HCT116 (cell line): ENCODE measurements at regions not wholly inside any gene's neighbourhood (a gene's known extent, or its start where the extent isn't known, plus 50 kb on each side); places are given as distances from the start of the nearest gene placed in this dataset.

Source experiments
- ATAC-seq: fragments of 200-7000 bp; cut with Tn5 transposase; 2 replicates; pipeline ENCODE4 v1.9.1; 2020; ENCODE audit warnings: mild to moderate bottlenecking, moderate library complexity
- BruUV-seq: library from RNA; stranded (reverse); fragments of 400-500 nt; replicated peaks from 2 replicates; lab custom pipeline; 2021; lab: Mats Ljungman, UMichigan
- CTCF ChIA-PET: fragments of 300-600 bp; sonication (Branson Sonifier 250); formaldehyde crosslinking; loops from one replicate; lab custom pipeline; 2021; ENCODE audit warnings: antibody characterized with exemption; lab: Charles Lee
- POLR2A ChIA-PET: fragments of 300-600, 350-600 bp; sonication (Branson Sonifier 250); formaldehyde crosslinking; loops from one replicate; lab custom pipeline; 2021; ENCODE audit warnings: antibody characterized with exemption; lab: Charles Lee
- RAD21 ChIA-PET, 2 experiments: fragments of 300-600 bp; sonication (Branson Sonifier 250); formaldehyde crosslinking; loops; one replicate each; lab custom pipeline; 2023; ENCODE audit warnings: low total read pairs in 2 of 2; ENCODE audit not compliant: uncharacterized antibody in 2 of 2, unreplicated experiment in 2 of 2, low non-redundant PET in 1 of 2; lab: Charles Lee
- DNase-seq: peaks from one replicate; pipeline ENCODE4 v3.0.0-alpha.2; 2010; ENCODE audit warnings: low read depth, low spot score
- H2AFZ ChIP-seq: fragments of 200-600 bp; shearing (Covaris generic), sonication (generic); 2 replicates; pipeline ENCODE4 v1.6.1; 2017; ENCODE audit warnings: low read depth, mixed run types, mixed read lengths, antibody characterized with exemption, low read length; ENCODE audit not compliant: poor library complexity, severe bottlenecking
- H3K27ac ChIP-seq: 2 replicates; pipeline ENCODE4 v1.5.1; 2012; ENCODE audit warnings: low read depth, low read length
- H3K27me3 ChIP-seq: fragments of 200-600 bp; sonication (generic); 2 replicates; pipeline ENCODE4 v1.6.1; 2016; ENCODE audit warnings: mixed run types, low read length, mixed read lengths; ENCODE audit not compliant: insufficient read depth
- H3K36me3 ChIP-seq, 2 experiments: fragments of 200-500 bp in 1 of 2; fragments of 200-600 bp in 1 of 2; sonication (Bioruptor generic) in 1 of 2; sonication (generic) in 1 of 2; 2 replicates each; pipeline versions ENCODE4 v1.5.1 to v1.6.1; 2014 to 2016; ENCODE audit warnings: low read length in 2 of 2, inconsistent platforms in 1 of 2, mixed read lengths in 1 of 2, mixed run types in 1 of 2; ENCODE audit not compliant: insufficient read depth in 2 of 2, control insufficient read depth in 1 of 2
- H3K4me1 ChIP-seq, 2 experiments: fragments of 200-600 bp in 1 of 2; sonication (generic) in 1 of 2; 2 replicates each; pipeline versions ENCODE4 v1.5.1 to v1.6.1; 2012 to 2017; ENCODE audit warnings: low read length in 2 of 2, inconsistent platforms in 1 of 2, mild to moderate bottlenecking in 1 of 2, mixed read lengths in 1 of 2, mixed run types in 1 of 2, moderate library complexity in 1 of 2; ENCODE audit not compliant: insufficient read depth in 2 of 2, control insufficient read depth in 1 of 2
- H3K4me2 ChIP-seq: fragments of 200-600 bp; sonication (generic); 2 replicates; pipeline ENCODE4 v1.6.1; 2017; ENCODE audit warnings: mixed run types, low read length, mixed read lengths
- H3K4me3 ChIP-seq, 2 experiments: fragments of 200-600 bp in 1 of 2; sonication (generic) in 1 of 2; replicated peaks in 1 of 2; 2 replicates each; pipeline ENCODE4 v1.5.1; 2011 to 2016; ENCODE audit warnings: low read length in 2 of 2, control low read depth in 1 of 2, low read depth in 1 of 2, mild to moderate bottlenecking in 1 of 2, mixed read lengths in 1 of 2, mixed run types in 1 of 2
- H3K79me2 ChIP-seq: fragments of 200-600 bp; sonication (generic); 2 replicates; pipeline ENCODE4 v1.6.1; 2017; ENCODE audit warnings: mild to moderate bottlenecking, mixed run types, low read length, moderate library complexity, mixed read lengths; ENCODE audit not compliant: insufficient read depth
- H3K9ac ChIP-seq: fragments of 200-600 bp; sonication (generic); 2 replicates; pipeline ENCODE4 v1.6.1; 2016; ENCODE audit warnings: low read length, mixed read lengths
- H3K9me2 ChIP-seq: fragments of 200-600 bp; sonication (generic), shearing (Covaris generic); 2 replicates; pipeline ENCODE4 v1.6.1; 2017; ENCODE audit warnings: mixed run types, mild to moderate bottlenecking, moderate library complexity; ENCODE audit not compliant: insufficient read depth
- H3K9me3 ChIP-seq, 2 experiments: fragments of 200-500 bp in 1 of 2; fragments of 200-600 bp in 1 of 2; sonication (Bioruptor generic) in 1 of 2; sonication (generic) in 1 of 2; 2 replicates each; pipeline ENCODE4 v1.6.1; 2014 to 2017; ENCODE audit warnings: low read length in 2 of 2, mixed read lengths in 2 of 2, inconsistent platforms in 1 of 2, low read depth in 1 of 2, mild to moderate bottlenecking in 1 of 2, mixed run types in 1 of 2, moderate library complexity in 1 of 2; ENCODE audit not compliant: control insufficient read depth in 1 of 2, insufficient read depth in 1 of 2
- H4K20me1 ChIP-seq: fragments of 200-600 bp; sonication (generic), shearing (Covaris generic); 2 replicates; pipeline ENCODE4 v1.6.1; 2017; ENCODE audit warnings: mixed run types, mild to moderate bottlenecking, moderate library complexity; ENCODE audit not compliant: insufficient read depth
- ATF3 ChIP-seq: IDR thresholded peaks from 2 replicates; pipeline ENCODE4 v1.6.1; 2012
- CEBPB ChIP-seq: IDR thresholded peaks from 2 replicates; pipeline ENCODE4 v1.6.1; 2012; ENCODE audit warnings: low read depth
- EGR1 ChIP-seq: IDR thresholded peaks from 2 replicates; pipeline ENCODE4 v1.6.1; 2012; ENCODE audit warnings: low read depth
- ELF1 ChIP-seq: IDR thresholded peaks from 2 replicates; pipeline ENCODE4 v1.6.1; 2012; ENCODE audit warnings: low read depth, borderline replicate concordance
- EZH2 ChIP-seq: fragments of 200-600 bp; sonication (generic); IDR thresholded peaks from 2 replicates; pipeline ENCODE4 v1.6.1; 2017; ENCODE audit warnings: antibody characterized with exemption, mixed run types
- EZH2phosphoT487 ChIP-seq: fragments of 200-600 bp; IDR thresholded peaks from 2 replicates; pipeline ENCODE4 v1.6.1; 2018; ENCODE audit warnings: antibody characterized with exemption, borderline replicate concordance
- JUND ChIP-seq: IDR thresholded peaks from 2 replicates; pipeline ENCODE4 v1.6.1; 2012
- POLR2AphosphoS5 ChIP-seq: IDR thresholded peaks from 2 replicates; pipeline ENCODE4 v1.6.1; 2011; ENCODE audit warnings: mild to moderate bottlenecking, low read depth, low read length, moderate library complexity
- RAD21 ChIP-seq: IDR thresholded peaks from 2 replicates; pipeline ENCODE4 v1.6.1; 2012; ENCODE audit warnings: low read depth, mild to moderate bottlenecking
- REST ChIP-seq: IDR thresholded peaks from 2 replicates; pipeline ENCODE4 v1.6.1; 2012; ENCODE audit warnings: low read depth
- SIN3A ChIP-seq: IDR thresholded peaks from 2 replicates; pipeline ENCODE4 v1.6.1; 2012; ENCODE audit warnings: low read depth
- SRF ChIP-seq: IDR thresholded peaks from 2 replicates; pipeline ENCODE4 v1.6.1; 2012; ENCODE audit warnings: low read depth
- TCF7L2 ChIP-seq: IDR thresholded peaks from 2 replicates; pipeline ENCODE4 v1.7.0; 2011; ENCODE audit warnings: borderline replicate concordance, inconsistent platforms; ENCODE audit not compliant: insufficient read depth, insufficient read length; ENCODE audit errors: extremely low read depth
- YY1 ChIP-seq: IDR thresholded peaks from 2 replicates; pipeline ENCODE4 v1.6.1; 2011; ENCODE audit warnings: low read length, low read depth, moderate library complexity, mild to moderate bottlenecking; ENCODE audit not compliant: insufficient replicate concordance; ENCODE audit errors: extremely low read depth
- ZFX ChIP-seq: fragments of 450-650 bp; IDR thresholded peaks from 2 replicates; pipeline ENCODE4 v1.6.1; 2017
- ZNF274 ChIP-seq: fragments of 200-500 bp; sonication (Bioruptor generic); IDR thresholded peaks from 2 replicates; pipeline ENCODE4 v1.6.1; 2014; ENCODE audit warnings: mild to moderate bottlenecking, low read depth, low read length, inconsistent platforms
- intact Hi-C: fragments of 100-400 bp; cut with micrococcal nuclease; formaldehyde crosslinking; loops from 2 replicates; pipeline ENCODE4 v1.10.0; 2022
- TF ChIP-seq, protein P1 (sequence below), 3 experiments: fragments of 200-600 bp in 1 of 3; sonication (generic) in 1 of 3; IDR thresholded peaks in 2 of 3; conservative IDR thresholded peaks in 1 of 3; 2 replicates each; pipeline ENCODE4 v1.5.1; 2012 to 2017; ENCODE audit warnings: low read depth in 2 of 3, low read length in 2 of 3, antibody characterized with exemption in 1 of 3, borderline replicate concordance in 1 of 3, control low read depth in 1 of 3, mild to moderate bottlenecking in 1 of 3, mixed read lengths in 1 of 3, mixed run types in 1 of 3, moderate library complexity in 1 of 3; ENCODE audit not compliant: insufficient read depth in 1 of 3
- TF ChIP-seq, protein P2 (sequence below): IDR thresholded peaks from 2 replicates; pipeline ENCODE4 v1.6.1; 2012
- TF ChIP-seq, protein P3 (sequence below): IDR thresholded peaks from 2 replicates; pipeline ENCODE4 v1.6.1; 2011; ENCODE audit warnings: mild to moderate bottlenecking, low read length, moderate library complexity; ENCODE audit not compliant: insufficient replicate concordance; ENCODE audit errors: extremely low read depth

DNA sequence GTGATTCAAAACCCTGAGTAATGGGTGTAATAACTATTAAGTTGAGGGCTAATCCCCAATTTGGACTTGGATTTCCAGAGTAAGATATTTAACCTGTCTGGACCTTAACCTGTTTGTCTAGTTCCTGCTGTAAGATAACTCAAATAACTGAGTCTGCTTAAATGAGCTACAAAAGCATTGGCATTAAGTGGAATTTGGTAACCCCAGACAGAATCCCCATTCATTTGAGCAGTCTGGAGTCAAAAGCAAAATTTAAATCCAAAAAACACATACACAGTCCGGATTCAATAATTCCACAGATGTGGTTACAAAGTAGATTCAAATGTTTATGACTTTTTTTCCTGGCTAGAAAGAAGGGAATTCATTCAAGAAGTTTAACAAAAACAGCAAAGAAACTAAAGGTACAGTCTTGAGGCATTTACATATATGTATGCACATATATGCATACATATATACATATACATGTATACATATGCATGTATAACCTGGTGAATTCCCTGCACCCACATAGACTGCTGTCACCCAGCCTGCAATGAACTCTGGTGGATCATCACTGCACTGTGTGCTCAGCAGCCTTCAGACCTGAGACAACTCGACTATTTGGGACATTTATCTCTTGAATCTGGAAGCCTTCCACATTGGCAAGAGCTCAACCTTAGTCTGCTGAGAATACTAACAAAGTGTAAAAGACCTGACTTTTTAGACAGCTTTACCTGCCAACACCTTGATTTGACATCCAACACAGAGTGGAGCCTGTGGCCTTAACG is 205.4 kb downstream of the LURAP1L start:
- BruUV-seq = no TSS peak
- RAD21 ChIA-PET = no interaction called here
- Histone ChIP-seq H2AFZ (no peak overlapping the region), H3K36me3 (no peaks in the 10 kb centered on the region), H3K27ac (no peak overlapping the region), H3K27me3 (no peaks in the 10 kb centered on the region), H3K9ac (no peak overlapping the region), H3K4me3 (no peak overlapping the region), H4K20me1 (no peaks in the 10 kb centered on the region), H3K9me3 (no peaks in the 10 kb centered on the region), H3K4me2 (no peak overlapping the region), H3K79me2 (no peaks in the 10 kb centered on the region), H3K4me1 (no peaks in the 10 kb centered on the region), H3K9me2 (no peaks in the 10 kb centered on the region)
- TF ChIP-seq ZFX (no peak), EZH2 (no peak), EGR1 (no peak), ELF1 (no peak), ATF3 (no peak), REST (no peak), SIN3A (no peak), EZH2phosphoT487 (no peak), TCF7L2 (no peak), SRF (no peak), YY1 (no peak), RAD21 (no peak), POLR2AphosphoS5 (no peak), CEBPB (no peak), ZNF274 (no peak), JUND (no peak)
- TF ChIP-seq, protein P1, sequence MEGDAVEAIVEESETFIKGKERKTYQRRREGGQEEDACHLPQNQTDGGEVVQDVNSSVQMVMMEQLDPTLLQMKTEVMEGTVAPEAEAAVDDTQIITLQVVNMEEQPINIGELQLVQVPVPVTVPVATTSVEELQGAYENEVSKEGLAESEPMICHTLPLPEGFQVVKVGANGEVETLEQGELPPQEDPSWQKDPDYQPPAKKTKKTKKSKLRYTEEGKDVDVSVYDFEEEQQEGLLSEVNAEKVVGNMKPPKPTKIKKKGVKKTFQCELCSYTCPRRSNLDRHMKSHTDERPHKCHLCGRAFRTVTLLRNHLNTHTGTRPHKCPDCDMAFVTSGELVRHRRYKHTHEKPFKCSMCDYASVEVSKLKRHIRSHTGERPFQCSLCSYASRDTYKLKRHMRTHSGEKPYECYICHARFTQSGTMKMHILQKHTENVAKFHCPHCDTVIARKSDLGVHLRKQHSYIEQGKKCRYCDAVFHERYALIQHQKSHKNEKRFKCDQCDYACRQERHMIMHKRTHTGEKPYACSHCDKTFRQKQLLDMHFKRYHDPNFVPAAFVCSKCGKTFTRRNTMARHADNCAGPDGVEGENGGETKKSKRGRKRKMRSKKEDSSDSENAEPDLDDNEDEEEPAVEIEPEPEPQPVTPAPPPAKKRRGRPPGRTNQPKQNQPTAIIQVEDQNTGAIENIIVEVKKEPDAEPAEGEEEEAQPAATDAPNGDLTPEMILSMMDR (IDR thresholded peaks at IDR 0.05 in 2 of 3, conservative IDR thresholded peaks at IDR 0.05 in 1 of 3; ENCODE audit: borderline replicate concordance in 1 of 3, insufficient read depth in 1 of 3, low read depth in 2 of 3, low read length in 2 of 3) = no peak
- TF ChIP-seq, protein P2, sequence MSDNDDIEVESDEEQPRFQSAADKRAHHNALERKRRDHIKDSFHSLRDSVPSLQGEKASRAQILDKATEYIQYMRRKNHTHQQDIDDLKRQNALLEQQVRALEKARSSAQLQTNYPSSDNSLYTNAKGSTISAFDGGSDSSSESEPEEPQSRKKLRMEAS = no peak
- TF ChIP-seq, protein P3, sequence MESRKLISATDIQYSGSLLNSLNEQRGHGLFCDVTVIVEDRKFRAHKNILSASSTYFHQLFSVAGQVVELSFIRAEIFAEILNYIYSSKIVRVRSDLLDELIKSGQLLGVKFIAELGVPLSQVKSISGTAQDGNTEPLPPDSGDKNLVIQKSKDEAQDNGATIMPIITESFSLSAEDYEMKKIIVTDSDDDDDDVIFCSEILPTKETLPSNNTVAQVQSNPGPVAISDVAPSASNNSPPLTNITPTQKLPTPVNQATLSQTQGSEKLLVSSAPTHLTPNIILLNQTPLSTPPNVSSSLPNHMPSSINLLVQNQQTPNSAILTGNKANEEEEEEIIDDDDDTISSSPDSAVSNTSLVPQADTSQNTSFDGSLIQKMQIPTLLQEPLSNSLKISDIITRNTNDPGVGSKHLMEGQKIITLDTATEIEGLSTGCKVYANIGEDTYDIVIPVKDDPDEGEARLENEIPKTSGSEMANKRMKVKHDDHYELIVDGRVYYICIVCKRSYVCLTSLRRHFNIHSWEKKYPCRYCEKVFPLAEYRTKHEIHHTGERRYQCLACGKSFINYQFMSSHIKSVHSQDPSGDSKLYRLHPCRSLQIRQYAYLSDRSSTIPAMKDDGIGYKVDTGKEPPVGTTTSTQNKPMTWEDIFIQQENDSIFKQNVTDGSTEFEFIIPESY = no peak
- CTCF ChIA-PET = no interaction called here
- POLR2A ChIA-PET = no interaction called here
- no peak for ATAC-seq
- no peak for DNase-seq
- intact Hi-C loops = no loop called here
